HG03342 (cell line): ENCODE measurements at regions not wholly inside any gene's neighbourhood (a gene's known extent, or its start where the extent isn't known, plus 50 kb on each side); places are given as distances from the start of the nearest gene placed in this dataset.
A peak's percentile ranks its signal among the peaks of the same experiment; 100 is the strongest.

Experiments used
- ATAC-seq: cut with Tn5 transposase; IDR thresholded peaks from one replicate; pipeline ENCODE4 v1.9.1; 2021; ENCODE audit warnings: mild to moderate bottlenecking, moderate library complexity; ENCODE audit not compliant: unreplicated experiment

DNA sequence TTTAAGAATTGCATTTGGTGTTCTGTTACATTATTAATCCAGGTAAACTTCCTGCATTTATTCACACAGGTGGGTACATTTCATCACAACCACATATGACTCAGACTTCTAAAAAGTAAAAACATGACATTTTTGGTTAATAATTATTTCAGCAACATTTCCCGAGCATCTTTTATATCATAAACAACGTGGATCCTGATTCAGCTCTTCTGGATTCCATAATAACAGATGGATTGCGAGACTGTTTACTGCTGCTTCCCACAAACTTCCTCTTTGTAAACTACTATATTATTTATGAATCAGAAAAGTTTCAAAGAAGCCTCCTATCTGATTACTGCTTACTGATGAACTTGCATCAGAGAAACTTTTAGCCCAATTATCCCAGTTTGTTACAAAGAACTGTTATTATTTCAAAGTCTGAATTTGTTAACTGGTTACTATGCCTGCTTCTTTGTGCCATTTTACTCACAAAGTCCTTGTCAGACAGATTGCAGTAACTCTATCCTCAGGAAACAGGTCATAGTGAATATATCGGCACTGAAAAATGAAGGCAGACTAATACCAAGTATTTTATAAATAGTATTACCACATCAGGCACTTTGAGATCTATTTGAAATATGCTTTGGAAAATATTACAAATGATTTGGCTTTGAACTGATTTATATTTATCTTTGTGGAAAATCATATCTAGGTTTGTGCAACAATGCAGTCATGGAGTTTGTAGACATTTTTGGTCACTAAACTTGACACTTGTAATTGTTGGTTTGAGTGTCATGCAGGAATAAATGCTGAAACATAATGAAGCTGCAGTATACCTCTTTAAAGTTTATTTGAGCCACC lies 511.6 kb downstream of the PLCL1 start:
- no peak for ATAC-seq

DNA sequence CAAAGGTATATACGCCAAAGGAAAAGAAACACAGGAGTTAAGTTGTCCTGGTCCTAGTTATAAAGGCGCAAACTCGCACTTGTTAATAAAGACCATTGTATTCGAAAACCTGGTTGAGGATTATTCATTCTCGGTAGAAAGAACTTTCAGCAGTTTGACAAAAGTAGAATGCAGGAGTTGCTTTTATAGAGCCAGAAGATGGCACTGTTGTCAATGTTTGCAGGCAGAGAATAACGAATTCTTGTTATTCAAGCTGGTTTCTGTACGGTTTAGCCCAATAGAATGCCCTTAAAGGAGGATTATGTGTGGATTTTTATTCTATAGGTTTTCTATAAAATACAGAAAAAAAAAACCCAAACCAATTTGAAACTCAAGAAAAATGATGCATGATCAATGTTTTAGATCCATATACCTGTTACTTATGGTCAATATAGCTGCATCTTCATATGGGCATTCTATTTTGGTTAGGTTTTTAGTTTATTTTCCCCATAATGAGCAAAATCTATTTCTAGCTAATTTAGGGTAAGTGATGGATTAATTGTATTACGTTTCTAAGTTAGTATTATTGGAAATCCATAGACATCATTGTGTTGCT lies 510.3 kb downstream of the PLCL1 start:
- peak; percentile 43 for ATAC-seq

DNA sequence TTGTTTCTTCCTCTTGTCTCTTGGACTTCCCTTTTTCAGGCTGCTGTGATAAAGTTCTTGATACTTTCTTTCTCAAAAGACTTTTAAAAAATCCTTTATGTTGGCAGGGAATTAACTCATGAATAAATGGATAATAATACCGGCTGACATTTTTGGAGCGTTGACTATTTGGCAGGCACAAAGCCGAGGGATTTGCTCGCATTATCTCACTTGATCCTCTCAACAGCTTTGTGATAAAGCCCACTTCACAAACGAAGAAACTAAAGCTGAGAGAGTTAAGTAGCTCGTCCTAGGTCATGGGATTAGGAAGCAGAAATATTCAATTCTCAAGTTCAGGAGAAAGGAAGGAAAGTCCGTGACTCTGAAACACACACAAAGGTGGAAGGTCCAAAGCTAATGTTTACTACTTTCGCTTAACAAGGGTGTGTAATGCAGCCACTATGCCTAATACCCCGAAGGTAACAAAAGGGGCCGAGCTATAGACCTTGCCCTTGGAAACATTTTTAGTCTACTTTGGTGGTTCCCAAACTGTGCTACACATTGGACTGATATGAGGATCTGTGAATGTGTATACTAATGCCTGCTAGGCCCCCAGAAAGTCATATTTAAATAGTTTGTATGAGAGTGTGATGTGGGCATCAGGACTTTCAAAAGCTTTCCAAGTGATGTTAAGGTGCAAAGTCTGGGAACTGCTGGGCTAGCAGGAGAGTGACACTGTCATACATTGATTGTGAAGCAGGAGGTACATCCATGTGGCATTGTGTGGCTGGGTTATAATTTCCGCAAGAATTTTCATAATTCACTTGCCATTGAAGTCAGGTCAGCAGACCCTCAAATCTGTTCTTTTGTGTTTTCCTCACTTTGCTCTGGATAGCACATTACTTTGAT lies 508.4 kb downstream of the PLCL1 start:
- ATAC-seq = no peak

GRCh38 chr2:198311020-198311419 lies 506.6 kb downstream of the PLCL1 start:
- ATAC-seq = no peak

DNA sequence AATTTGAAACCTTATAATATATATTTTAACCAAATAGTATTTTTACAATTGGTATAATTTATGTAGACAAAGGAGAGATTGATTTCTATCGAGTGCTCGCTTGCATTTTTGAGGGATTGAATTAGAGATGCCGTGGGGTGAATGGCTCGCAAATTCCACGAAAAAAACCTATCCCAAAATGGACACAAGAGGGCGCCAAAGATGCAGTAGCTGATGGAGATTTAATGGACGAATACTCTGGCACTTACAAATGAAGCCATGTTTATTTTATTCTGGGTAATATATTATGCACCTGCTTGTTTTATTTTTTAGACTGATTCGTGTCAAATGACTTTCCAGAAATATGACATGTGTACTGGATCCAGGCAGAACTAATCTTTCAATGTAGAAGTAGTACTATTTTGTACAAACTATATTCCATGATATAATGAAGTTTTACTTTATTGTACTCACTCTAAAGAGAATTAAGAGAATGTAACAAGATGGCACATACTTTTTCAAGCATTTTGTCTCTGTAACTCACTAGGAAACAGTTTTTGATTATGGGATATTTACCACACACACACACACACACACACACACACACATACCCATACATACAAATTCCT lies 505.4 kb downstream of the PLCL1 start:
- peak; percentile 71 for ATAC-seq

GRCh38 chr2:198309081-198309480 lies 504.7 kb downstream of the PLCL1 start:
- no peak for ATAC-seq

- ATAC-seq = no peak
Measured at GRCh38 chr2:198308368-198308767, 504.0 kb downstream of the PLCL1 start.

GRCh38 chr2:198307093-198307492 lies 502.7 kb downstream of the PLCL1 start:
- ATAC-seq = no peak

DNA sequence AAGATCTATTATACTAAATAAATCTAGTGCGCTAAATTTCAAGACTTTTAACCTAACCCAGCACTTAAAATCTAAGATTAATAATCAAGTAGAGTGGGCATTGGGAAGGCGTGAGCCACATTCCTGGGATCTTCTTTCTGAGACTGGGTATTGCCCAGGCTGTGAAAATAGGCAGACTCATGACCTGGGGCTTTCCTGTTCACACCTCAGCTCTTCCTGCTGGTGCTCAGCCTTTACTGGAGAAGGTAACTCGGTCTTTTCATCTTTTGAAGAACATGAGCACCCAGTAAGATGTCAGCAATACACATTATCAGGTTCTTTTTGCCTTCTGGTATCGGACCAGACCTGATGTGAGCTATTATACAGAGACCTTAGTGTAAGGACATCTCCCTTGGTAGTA lies 500.5 kb downstream of the PLCL1 start:
- no peak for ATAC-seq

DNA sequence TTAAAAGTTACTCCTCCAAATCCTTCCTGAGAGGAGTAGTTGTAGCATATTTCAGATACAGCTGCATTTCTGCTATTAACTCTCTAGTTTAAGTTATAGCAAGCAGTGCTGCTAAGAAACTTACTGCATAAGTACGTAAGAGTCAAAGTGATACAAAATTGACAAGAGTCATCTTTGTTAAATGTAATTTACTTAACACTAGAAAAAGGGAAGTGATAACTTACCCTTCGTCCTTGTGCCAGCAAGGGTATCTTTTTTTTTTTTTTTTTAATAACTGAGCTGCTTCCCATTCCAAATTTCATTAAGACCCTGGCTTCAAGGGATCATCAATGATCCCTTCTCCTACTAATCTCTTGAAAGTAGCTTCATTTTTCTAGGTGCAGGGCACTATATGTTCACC lies 493.0 kb downstream of the PLCL1 start:
- peak; percentile 21 for ATAC-seq

DNA sequence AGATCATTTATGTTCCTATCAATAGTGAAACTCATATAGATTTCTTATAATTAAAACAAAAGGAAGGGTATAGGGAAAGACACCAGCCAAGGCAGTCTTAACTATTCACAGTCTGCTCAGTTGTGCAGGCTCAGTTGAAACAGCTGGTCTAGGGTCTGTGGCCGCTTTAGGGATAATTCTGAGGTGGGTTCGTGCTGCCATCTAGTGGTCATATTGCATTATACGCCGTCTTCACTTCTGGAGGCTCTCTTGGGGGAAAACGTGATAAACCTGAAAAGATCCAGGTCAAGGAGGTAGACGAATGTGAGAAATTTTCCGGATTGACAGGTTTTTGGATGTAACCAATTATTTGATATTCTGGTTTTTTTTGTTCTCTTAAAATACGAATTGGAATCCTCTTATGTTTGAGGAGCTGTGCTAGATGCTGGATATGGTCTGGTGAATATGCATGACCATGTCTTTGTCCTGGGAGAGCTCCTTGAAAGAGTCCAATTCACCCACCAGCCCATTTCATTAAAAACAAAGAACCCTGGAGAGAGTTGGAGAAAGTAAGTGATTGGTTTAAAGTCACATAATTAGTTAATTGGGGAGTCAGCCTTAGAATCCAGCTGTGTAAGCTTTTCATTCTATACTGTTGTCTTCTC lies 492.4 kb downstream of the PLCL1 start:
- ATAC-seq = peak; percentile 97

DNA sequence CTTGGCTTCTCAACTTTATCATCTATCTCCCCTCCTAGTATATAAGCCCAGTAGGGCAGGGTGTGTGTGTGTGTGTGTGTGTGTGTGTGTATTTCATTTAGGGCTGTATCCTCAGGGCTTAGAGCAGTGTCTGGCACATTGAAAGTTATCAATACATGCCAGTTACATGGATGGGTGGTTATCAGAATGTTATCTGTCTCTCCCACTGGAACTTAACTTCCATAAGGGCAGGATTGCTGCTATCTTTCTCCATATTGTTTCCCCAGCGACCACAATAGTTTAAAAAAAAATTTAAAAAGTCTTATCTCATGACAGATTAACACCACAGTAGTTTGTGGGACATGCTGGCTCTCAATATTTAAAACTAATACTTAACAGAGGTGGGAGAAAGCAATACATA lies 488.9 kb downstream of the PLCL1 start:
- ATAC-seq = no peak

- no peak for ATAC-seq
Measured at GRCh38 chr2:198289811-198290210, 485.4 kb downstream of the PLCL1 start.

GRCh38 chr2:198287706-198288105 lies 483.3 kb downstream of the PLCL1 start:
- ATAC-seq = no peak

GRCh38 chr2:198285216-198285615 lies 480.8 kb downstream of the PLCL1 start:
- ATAC-seq = no peak

DNA sequence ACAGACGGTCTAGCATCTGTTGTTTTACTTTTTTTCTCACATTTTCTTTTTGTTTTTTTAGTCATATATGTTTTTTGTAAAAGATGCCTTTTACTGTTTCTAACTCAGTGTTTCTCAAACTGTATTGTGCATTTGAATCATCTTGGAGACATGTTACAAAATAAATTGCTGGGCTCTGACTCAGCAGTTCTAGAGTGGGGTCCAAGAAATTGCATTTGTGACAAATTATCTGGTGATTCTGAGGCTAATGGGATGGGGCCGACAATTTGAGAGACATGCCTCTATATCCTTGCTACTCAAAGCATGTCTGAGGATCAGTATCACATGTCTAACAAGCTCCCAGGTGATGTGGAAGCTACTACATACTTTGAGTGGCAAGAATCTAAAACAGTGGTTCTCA lies 478.8 kb downstream of the PLCL1 start:
- ATAC-seq = no peak

GRCh38 chr2:198282061-198282460 lies 477.7 kb downstream of the PLCL1 start:
- ATAC-seq = no peak

DNA sequence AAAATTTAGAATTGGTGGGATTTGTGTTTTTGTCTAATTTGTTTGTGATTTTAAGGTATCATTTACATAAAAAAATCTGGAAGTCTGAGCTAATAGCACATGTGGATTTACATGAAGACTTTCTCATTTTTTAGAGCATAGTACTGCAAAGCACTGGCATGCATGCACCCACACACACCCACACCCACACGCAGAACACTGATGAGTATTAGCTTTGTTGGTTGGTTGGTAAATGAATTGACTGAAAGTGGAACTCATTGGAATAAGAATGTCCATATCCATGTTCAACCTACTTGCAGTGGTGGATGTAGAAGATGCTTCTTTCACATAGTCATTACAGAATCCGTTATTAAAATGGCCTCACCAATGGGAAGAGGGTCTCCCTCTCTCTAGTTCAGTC lies 475.8 kb downstream of the PLCL1 start:
- no peak for ATAC-seq

- ATAC-seq = no peak
Measured at GRCh38 chr2:198279026-198279425, 474.6 kb downstream of the PLCL1 start.

DNA sequence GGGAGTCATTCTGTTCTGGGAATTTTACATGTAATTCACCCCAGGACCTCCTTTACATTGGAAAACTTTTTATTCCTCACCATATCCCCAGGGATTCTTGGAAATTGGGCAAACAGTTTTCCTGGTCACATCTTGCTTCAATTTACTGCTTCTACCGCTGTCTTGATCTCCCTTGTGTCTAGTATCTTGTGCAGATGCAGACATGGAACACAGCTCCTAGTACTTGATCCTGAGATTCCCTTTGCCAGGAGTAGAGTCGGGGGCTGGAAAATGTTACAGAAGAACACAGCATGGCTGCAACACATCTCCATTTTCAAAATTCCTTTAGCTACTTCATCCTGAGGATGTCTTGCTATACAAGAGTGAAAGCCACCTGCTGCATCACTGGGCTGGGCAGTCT lies 472.8 kb downstream of the PLCL1 start:
- no peak for ATAC-seq

GRCh38 chr2:198273660-198274059 lies 469.3 kb downstream of the PLCL1 start:
- ATAC-seq = no peak
